GM19025 (cell line): ENCODE measurements at regions not wholly inside any gene's neighbourhood (a gene's known extent, or its start where the extent isn't known, plus 50 kb on each side); places are given as distances from the start of the nearest gene placed in this dataset.
"Not testable (repeated sequence)": the region's sequence is repeated elsewhere in the genome, so short reads cannot be mapped to it uniquely, and the experiment has no call there.

Experiments
- ATAC-seq: cut with Tn5 transposase; IDR thresholded peaks from one replicate; pipeline ENCODE4 v1.9.1; 2021; ENCODE audit warnings: mild to moderate bottlenecking, low read depth, moderate library complexity; ENCODE audit not compliant: unreplicated experiment

DNA sequence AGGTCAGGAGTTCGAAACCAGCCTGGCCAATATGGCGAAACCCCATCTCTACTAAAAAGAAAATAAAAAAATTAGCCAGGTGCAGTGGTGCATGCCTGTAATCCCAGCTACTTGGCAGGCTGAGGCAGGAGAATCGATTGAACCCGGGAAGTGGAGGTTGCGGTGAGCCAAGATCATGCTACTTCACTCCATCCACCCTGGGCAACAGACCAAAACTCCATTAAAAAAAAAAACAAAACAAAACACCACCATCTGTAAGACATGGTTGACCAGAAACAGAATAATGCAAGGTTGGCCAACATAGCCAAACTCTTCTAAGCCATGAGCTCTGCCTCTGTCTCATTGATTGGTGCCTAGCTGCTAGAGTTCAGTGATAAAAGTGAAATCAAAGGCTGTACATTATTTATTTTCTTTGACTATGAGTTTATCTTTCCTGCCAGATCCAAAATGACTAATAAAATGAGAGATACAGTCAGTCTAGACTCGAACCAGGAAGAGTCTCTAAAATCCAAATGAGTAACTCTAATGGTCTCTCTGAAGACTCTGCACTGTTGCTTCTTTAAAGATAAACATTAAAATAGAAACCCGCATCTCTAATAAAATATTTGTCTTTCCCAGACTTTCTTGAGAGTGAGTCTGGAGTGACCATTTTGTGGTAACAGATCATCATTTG, 404.7 kb downstream of the DAD1 start:
- no peak for ATAC-seq

DNA sequence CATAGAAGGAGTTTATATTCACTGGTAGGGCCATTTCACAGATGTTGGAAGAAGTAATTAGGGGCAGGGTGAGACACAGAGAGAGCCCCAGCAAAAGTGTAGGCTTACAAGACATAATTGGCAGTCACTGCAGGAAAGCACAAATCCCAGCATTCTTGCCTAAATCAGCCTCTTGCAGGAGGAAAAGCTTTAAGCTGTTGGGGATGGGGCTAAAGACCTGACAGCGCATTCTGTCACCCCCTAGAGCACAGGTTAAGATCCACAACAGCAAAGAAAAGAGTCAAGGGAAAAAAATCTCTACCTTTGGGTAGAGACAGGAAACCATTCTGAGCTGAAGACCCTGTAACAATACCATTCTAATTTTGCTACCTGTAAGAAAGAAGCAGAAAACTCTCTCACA, 409.0 kb downstream of the DAD1 start:
- no peak for ATAC-seq

DNA sequence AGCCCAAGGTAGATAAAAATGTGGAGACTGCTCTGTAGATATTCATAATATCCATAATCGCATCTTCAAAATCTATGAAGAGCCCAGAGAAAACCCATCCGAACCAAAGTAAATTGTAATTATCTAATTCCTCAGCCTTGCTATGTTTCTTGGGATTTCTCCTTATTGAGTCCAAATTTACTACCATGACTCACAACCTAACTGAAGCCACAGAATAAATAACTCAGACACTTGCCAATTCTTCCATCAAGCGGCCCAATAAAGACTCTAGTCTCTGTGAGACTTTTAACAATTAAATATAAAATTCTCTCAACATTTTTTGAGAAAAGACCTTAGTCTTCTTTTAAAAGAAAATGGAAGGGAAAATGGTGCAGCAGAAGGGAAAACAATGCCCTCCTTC, 409.8 kb downstream of the DAD1 start:
- no peak for ATAC-seq

DNA sequence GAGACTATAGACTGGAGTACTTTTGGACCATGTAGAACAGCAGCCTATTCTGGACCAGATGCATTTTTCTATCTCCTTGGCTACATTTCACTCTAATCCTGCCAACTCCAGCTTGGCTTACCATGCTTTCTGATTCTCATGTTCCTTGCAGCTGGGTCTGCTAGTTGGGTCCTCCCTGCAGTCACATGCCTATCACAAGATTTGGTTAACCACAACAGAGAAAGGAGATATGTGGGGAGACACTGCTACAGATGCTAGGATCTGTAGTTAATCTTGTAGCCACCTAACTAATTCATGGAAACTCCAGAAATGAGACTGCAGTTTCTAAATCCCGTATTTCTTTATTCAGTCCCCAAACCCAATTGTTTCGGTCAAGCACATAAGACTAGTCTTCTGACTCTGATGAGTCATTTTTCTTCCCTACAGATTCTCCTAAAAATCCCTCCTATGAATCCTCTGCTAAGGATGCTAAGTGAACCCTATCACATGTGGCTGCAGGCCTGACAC, 410.6 kb downstream of the DAD1 start:
- no peak for ATAC-seq

DNA sequence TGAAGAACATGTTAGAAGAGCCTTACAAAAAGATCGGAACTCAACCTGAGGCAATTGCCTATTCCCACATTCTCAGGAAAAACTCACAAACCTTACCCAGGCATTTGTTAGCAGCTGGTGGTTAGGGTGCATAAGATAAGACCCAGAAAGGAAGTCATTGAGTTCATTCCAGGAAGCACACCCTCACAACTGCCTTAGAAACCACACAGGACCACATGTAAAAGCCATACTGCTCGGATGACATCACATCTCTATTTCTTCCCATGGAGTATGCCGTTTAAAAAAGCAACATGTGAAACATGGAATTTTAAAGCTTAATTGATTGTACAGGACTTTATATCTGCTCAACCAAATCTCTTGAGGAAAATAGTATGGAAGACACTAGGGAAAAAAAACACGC, 411.2 kb downstream of the DAD1 start:
- ATAC-seq, result no peak

DNA sequence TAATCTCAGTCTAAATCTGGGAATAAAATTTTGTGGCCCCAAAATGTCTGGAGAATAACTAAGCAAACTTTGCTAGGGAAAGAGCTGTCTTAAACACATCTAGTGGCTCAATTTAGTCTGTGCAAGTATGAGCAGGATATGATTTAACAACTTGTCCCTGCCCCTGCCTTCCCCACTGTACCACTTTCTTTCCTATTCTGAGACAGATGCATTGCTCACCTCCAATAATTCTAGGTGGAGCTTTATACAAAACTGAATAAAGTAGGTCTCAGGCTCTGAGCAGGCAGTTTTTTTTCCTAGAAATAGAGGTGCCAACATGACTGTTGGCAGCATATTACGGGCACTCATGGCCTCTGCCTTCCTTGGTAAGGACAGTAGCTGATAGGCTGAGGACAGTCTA, 412.1 kb downstream of the DAD1 start:
- ATAC-seq, result no peak

DNA sequence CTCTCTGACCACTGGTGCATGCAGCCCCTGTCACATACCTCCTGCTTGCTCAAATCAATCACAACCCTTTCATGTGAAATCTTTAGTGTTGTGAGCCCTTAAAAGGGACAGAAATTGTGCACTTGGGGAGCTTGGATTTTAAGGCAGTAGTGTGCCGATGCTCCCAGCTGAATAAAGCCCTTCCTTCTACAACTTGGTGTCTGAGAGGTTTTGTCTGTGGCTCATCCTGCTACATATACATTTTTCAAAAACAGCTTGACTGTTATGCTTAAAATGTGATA, 413.8 kb downstream of the DAD1 start:
- not testable (repeated sequence) for ATAC-seq

DNA sequence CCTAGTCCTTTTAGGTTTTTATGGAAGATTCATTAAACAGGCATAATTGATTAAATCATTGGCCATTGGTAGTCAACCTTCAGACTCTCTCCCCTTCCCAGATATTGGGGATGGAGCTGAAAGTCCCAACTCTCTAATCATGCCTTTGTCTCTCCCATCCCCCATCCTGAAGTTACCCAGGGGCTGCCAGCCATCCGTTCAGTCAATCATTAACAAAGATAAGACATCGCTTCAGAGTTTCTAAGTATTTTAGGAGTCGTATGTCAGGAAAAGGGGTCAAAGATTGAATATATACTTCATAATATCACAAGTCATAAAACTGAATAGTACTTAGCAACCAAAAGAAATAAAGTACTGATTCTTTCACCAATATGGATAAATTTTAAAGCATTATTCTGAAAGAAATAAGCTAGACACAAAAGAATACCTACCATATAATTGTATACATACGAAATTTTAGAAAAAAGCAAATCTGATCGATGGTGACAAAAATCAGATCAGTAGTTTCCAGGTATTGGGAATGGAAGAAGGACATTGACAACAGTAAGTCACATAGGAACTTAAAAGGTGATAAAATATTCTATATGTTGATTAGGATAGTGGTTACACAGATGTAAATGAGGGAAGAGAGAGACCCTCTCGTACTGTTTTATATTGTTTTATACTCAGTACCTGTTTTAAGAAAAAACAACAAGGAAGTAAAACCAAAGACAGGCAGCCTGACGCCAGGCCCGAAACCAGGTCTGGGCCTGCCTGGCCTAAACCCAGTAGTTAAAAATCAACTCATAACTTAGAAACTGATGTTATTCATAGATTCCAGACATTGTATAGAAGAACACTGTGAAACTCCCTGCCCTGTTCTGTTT, 414.4 kb downstream of the DAD1 start:
- no peak for ATAC-seq

DNA sequence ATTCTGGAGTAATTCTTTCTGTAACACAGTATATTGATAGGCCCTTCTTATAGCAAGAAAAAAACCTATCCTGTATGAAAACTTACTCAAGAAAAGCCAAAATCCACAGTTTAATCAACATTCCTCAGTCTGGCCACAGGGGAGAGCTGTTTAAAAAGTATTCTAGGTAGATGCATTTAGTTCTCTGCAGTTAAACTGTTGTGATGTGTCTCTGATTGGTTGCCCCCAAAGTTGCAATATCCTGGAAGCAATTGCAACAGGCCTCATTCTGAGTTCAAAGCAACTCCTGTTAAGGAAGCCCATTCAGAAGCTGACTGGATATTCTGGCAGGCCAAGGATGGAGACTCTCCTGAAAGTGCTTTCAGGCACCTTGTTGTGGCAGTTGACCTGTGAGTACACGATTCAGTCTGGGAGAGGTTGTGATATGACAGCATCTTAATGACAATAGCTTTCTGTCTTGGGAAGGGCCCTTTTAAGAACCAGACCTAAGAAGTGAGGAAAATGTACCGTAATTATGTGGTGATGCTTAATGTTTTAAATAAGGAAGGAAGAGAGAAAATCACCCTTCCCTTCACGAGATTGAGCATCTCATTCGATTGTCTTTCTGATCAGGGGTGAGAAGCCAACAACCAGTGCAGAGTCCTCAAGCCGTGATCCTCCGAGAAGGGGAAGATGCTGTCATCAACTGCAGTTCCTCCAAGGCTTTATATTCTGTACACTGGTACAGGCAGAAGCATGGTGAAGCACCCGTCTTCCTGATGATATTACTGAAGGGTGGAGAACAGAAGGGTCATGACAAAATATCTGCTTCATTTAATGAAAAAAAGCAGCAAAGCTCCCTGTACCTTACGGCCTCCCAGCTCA, 420.7 kb downstream of the DAD1 start:
- ATAC-seq, result no peak

DNA sequence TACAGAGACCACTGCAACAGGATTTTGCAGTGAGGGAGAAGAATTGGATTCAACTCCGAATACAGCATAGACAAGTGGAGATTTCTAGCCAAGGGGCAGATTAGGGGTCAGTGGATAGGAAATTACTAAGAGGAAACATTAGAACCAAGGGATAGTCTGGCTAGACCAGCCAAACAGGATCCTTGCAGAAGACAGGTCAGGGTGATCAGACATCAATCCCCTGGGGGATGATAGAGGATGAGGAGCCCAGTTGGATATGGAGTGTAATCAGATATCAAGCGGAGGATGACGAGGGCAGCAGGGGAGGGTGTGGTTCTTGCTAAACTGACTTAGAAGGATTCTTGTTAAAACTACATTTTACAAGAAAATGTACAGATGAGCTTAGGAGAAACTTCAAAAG, 424.4 kb downstream of the DAD1 start:
- ATAC-seq, result no peak

DNA sequence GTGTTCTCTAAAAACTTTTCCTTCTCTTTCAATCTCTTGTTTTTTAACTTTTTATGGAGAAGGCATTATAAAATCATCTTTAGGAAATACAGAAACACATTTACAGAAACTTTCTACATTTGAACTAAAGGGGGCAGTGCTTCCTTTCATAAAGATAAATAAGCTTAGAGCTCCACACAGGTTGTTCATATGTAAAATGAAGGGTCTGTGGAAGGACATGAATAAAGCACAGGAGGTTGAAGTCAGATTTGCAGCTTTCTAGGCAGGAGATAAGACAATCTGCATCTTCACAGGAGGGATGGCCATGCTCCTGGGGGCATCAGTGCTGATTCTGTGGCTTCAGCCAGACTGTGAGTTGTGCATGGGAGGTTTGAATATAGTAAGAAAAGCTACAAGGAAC, 426.0 kb downstream of the DAD1 start:
- ATAC-seq, result no peak

DNA sequence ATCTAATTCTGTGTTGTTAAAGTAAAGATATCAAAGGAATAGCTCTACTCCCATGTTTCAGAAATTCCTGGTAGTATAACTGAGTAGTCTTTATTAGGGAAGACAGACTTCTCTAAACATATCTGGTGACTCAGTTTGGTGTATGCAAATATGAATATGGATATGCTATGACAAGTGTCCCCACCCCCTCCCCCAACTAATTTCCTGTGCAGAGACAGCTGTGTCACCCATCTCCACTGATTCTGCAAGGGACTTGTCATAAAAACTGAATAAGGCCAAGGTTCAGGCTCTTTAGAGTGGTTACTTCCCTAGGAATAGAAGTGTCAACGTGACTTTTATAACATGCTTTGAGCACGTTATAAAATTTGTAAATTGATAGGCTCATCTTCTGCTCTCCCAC, 429.1 kb downstream of the DAD1 start:
- ATAC-seq, result no peak

DNA sequence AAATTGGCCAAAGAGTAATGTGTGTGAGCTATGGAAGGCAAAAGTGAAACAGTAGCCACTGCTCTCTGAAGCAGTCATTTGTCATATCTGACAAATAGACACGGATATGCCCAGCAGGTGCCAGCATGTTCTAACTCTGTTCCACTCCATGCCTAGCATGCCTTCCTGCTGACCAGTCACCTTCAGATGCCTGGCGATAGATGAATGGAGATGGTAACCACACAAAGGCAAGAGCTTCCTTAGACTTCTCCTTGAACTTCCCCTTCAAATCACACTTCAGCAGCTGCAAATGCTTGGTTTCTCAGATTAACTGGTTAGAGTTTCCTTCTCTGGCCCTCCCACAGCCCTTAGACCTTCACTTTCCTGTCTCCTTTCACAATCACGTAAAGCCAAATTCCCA, 429.9 kb downstream of the DAD1 start:
- no peak for ATAC-seq

DNA sequence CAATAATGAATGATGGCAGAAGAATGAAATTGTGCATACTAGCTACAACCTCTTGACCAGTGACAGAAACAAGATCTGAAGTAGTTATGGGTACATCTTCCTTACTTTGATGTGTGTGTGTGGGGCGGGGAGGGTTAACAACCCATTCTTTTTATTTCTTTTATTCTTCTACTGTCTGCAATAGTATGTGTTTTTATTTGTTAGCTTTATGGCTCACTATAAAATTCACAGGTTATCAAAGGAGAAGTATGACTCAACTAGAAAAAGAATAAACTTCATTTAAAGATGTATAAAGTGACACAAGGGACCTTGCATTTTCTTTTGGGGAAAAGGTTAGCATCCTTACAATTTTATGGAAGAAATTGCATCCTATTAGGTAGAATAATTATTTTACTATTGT, 430.5 kb downstream of the DAD1 start:
- ATAC-seq, result no peak

DNA sequence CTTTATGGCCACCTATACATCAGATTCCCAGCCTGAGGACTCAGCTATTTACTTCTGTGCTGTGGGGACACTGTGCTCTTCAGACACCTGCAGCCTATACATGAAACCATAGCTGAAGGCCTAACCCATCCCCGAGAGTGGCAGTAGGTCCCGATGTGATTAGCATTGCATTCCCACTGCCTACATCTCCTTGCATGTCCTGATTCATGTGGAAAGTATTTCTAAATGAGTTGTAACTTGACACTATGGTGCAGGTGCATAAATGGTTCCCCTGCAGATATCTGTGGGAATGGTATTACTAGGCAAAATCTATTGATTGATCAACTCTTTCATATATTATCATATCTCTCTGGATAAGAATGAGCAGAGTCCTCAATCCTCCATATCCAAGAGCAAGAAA, 433.5 kb downstream of the DAD1 start:
- no peak for ATAC-seq

DNA sequence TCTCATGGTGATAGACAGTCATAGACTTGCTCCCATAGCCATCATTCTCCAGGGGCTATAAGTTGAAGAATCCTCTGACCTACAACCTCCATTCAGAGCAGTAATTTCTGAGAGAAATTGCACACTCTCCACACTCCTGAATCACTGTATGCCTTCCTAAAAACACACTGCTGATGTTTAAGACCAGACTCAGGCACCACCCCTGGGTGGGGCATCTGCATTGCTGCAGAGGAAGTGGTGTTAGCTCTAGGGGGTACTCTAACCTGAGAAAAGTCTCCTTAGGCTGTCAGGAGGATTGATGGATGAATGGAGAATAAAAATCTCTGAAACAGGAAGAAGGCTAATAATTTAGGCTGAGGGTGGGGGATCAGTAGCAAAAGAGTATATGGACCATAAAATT, 436.1 kb downstream of the DAD1 start:
- no peak for ATAC-seq

DNA sequence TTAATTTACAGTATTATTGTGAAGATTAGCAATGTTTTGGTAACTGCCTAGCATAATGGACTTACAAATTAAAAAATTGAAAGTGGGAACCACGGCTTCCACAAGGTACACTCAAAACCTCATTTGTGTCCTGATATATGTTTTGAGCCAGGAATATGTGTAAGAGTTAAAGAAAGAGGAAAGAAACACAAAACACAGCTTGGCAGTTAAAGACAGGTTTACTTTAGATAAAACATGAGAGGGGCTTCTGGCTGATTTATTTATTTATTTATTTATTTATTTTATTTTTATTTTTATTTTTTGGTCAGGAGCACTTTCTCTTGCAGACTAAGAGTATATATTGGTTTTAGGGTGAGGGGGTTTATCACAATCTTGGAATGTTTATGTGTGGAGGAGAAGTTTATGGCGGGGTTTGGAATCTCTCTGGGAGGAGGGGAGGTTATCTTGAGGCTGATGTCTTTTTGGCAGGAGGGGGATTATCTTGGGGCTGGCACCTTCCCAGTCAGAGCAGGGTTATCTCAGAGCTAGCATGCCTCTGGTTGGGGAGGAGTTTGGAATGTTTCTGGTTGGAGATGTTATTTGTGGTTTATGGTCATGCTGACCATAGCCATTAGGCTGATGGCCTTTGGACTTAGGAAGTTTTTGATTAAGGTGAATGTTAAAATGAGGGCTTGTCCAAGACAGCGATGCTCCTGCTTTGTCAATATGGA, 436.7 kb downstream of the DAD1 start:
- no peak for ATAC-seq

DNA sequence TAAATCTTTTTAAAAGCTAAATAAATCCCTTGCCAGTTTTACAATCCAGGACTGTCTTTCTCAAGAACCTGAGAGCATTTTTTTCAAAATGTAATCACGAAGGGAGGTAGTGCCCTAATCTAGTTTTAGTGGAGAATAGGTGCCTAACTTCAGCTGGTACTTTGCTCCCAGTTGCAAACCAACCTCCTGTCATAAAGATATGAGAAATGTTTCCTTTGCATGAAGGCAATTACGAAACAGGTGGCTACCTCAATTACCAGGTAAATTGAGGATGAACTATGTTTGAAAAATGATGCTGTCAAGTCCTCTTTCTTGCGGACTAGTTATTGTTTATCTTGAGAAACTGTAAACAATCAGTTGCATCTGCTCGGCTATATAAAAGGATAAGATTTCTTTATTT, 437.9 kb downstream of the DAD1 start:
- ATAC-seq, result no peak

DNA sequence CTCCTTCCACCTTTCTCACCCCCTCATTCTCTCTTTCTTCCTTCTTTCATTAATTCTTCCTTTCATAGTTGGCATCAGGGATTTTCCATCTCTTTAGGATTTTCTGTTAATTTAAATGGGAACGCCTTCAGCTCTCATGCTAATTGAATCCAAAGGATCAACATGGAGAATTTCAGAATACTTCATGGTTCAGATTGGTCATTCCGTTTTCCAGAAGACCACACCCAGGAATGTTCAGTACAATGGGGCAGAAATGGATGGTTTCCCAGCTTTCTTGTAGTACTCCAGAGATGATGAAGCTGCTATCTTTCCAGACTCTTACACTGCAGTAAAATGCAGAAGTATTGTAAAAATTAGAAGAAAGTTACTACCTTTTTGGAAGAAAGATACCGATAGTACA, 440.0 kb downstream of the DAD1 start:
- ATAC-seq, result no peak

DNA sequence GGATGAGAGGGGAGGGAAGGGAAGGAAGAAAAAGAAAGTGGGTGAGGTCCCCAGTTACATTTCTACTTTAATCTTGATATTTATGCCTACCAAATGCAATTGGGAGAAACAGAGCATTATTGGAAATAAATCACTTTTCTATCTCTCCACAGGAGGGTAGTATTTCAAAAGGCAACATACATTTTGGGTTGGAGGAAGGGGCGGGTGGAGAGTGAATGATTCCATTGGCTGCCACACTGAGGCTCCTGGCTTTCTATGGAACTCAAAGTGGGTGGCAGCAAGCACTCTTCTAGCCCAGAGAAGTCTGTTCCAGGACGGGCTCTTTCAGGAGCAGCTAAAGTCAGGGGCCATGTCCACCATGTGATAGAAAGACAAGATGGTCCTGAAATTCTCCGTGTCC, 441.3 kb downstream of the DAD1 start:
- ATAC-seq, result no peak

DNA sequence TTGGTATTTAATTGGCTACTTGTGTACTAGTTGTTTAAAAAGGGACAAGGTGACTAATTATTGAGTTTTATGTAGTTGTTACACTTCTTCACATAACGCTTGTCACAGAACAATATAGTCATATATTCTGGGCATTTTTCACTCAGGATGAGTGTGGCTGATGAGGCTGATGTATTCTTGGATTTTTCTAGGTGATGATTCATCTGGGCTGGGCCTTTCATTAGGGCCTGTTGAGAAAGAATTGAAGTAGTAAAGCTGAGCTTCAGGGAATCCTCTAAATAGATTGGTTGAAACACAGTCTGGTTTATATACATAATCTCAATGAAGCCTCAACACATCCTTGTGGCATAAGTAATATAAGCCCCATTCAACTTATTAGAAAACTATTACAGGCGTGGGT, 445.7 kb downstream of the DAD1 start:
- ATAC-seq, result no peak
